ENCODE measurements at regions not wholly inside any gene's neighbourhood (a gene's known extent, or its start where the extent isn't known, plus 50 kb on each side); places are given as distances from the start of the nearest gene placed in this dataset.

GRCh38 chr7:10875080-10875479, 98.6 kb upstream of the PHF14 start:
- TF ChIP-seq, protein P1, sequence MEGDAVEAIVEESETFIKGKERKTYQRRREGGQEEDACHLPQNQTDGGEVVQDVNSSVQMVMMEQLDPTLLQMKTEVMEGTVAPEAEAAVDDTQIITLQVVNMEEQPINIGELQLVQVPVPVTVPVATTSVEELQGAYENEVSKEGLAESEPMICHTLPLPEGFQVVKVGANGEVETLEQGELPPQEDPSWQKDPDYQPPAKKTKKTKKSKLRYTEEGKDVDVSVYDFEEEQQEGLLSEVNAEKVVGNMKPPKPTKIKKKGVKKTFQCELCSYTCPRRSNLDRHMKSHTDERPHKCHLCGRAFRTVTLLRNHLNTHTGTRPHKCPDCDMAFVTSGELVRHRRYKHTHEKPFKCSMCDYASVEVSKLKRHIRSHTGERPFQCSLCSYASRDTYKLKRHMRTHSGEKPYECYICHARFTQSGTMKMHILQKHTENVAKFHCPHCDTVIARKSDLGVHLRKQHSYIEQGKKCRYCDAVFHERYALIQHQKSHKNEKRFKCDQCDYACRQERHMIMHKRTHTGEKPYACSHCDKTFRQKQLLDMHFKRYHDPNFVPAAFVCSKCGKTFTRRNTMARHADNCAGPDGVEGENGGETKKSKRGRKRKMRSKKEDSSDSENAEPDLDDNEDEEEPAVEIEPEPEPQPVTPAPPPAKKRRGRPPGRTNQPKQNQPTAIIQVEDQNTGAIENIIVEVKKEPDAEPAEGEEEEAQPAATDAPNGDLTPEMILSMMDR (IDR thresholded peaks at IDR 0.05; ENCODE audit: insufficient read depth, low read length, poor library complexity, severe bottlenecking): no peak
- no peak for TF ChIP-seq EZH2phosphoT487 (conservative IDR thresholded peaks at IDR 0.05; ENCODE audit: low read length)
